ENCODE measurements at regions not wholly inside any gene's neighbourhood (a gene's known extent, or its start where the extent isn't known, plus 50 kb on each side); places are given as distances from the start of the nearest gene placed in this dataset.
"Not testable (repeated sequence)": the region's sequence is repeated elsewhere in the genome, so short reads cannot be mapped to it uniquely, and the experiment has no call there.

DNA sequence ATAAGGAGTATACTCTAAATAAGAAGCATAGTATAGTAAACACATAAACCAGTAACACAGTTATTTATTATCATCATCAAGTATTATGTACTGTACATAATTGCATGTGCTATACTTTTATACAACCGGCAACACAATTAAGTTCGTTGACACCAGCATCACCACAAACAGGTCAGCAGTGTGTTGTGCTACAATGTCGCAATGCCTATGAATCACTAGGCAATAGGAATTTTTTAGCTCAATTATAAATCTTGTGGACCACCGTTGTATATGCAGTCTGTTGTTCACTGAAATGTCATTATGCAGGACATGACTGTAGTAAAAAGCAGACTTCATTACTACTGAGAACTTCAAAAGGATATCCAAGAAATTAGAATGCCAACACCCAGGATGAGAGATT is 177.0 kb downstream of the PDCD6IP start:
- no peaks in the 10 kb centered on the region for H3K27me3 ChIP-seq (replicated peaks in 2 of 5; ENCODE audit: control insufficient read depth in 4 of 5, insufficient read depth in 5 of 5, low read length in 4 of 5)
- H3K27ac ChIP-seq (ENCODE audit: insufficient read depth in 1 of 2, low read depth in 1 of 2, low read length in 2 of 2, poor library complexity in 1 of 2, severe bottlenecking in 2 of 2): no peak overlapping the region
- H3K9me3 ChIP-seq (ENCODE audit: control extremely low read depth in 1 of 5, control insufficient read depth in 4 of 5, insufficient read depth in 2 of 5, low read depth in 1 of 5, low read length in 4 of 5): peaks cover 0 to 5% (median 3%) of the 10 kb centered on the region in 5 experiments
- CTCF ChIA-PET: interaction anchor here (1.0 kb wide), 1 partner anchor 204 kb away, joined by 3 read pairs; no protein-coding TSS in a partner anchor
- no peaks in the 10 kb centered on the region for H3K36me3 ChIP-seq (ENCODE audit: control insufficient read depth in 4 of 4, insufficient read depth in 4 of 4, low read length in 3 of 4)
- no peak overlapping the region for H3K4me3 ChIP-seq (ENCODE audit: control insufficient read depth in 1 of 7, extremely low read depth in 1 of 7, insufficient read depth in 4 of 7, low read depth in 2 of 7, low read length in 6 of 7)
- no peaks in the 10 kb centered on the region for H3K4me1 ChIP-seq (ENCODE audit: control extremely low read depth in 1 of 4, control insufficient read depth in 4 of 4, insufficient read depth in 4 of 4, low read length in 3 of 4)
- 96% methylated on average over 4 of the region's 4 CpGs for WGBS (ENCODE audit: insufficient coverage)
- DNase-seq: no peak
- POLR2A ChIA-PET: no interaction called here

DNA sequence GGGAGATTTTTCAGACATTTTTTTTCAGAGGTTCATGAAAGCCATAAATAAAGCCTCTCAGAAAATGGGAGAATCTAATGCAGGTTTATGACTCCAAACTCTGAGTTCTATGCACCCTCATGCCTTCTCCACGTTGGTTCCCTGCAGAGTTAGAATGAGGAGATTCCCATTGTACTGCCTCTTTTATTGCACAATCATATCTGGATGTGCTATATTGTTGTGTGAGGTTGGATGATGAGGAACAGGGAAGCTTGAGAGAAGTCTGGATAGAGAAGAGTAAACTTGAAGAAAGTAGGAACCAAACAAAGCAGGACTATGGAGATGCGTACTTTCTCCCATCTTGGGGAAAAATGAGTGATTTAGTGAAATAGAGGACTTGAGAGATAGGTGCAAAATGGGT is 178.8 kb downstream of the PDCD6IP start:
- Histone ChIP-seq H3K27ac (ENCODE audit: insufficient read depth in 1 of 2, low read depth in 1 of 2, low read length in 2 of 2, poor library complexity in 1 of 2, severe bottlenecking in 2 of 2) (no peak overlapping the region), H3K27me3 (replicated peaks in 2 of 5; ENCODE audit: control insufficient read depth in 4 of 5, insufficient read depth in 5 of 5, low read length in 4 of 5) (no peaks in the 10 kb centered on the region), H3K4me3 (ENCODE audit: control insufficient read depth in 1 of 7, extremely low read depth in 1 of 7, insufficient read depth in 4 of 7, low read depth in 2 of 7, low read length in 6 of 7) (no peak overlapping the region), H3K9me3 (ENCODE audit: control extremely low read depth in 1 of 5, control insufficient read depth in 4 of 5, insufficient read depth in 2 of 5, low read depth in 1 of 5, low read length in 4 of 5) (peaks cover 0 to 5% (median 0%) of the 10 kb centered on the region in 5 experiments), H3K4me1 (ENCODE audit: control extremely low read depth in 1 of 4, control insufficient read depth in 4 of 4, insufficient read depth in 4 of 4, low read length in 3 of 4) (no peaks in the 10 kb centered on the region), H3K36me3 (ENCODE audit: control insufficient read depth in 4 of 4, insufficient read depth in 4 of 4, low read length in 3 of 4) (no peaks in the 10 kb centered on the region)
- no peak for DNase-seq
- POLR2A ChIA-PET: no interaction called here
- CTCF ChIA-PET: interaction anchor here (1.0 kb wide), 1 partner anchor 707 kb away, joined by 3 read pairs; no protein-coding TSS in a partner anchor
- 100% methylated on average over 1 of the region's 2 CpGs for WGBS (ENCODE audit: insufficient coverage)

DNA sequence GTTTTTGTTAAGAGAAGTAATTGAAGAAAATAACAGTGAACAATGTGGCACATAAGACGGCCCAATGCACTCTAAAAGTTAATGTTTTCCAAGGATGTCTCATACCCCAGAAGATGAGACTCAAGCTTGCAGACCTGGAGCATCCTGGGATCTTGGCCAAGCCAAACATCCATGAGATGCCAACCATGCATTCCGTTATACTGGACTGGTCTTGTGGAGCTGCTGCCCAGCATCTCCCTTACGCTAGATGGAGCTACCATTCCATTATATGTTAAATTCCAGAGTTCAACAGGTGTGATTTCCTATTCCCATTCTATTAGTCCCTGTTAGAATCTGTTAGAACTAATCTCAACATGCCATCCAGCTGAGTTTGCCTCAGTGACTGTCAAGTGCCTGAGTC is 181.8 kb downstream of the PDCD6IP start:
- Histone ChIP-seq H3K36me3 (ENCODE audit: control insufficient read depth in 4 of 4, insufficient read depth in 4 of 4, low read length in 3 of 4) (no peaks in the 10 kb centered on the region), H3K4me1 (ENCODE audit: control extremely low read depth in 1 of 4, control insufficient read depth in 4 of 4, insufficient read depth in 4 of 4, low read length in 3 of 4) (no peaks in the 10 kb centered on the region), H3K4me3 (ENCODE audit: control insufficient read depth in 1 of 7, extremely low read depth in 1 of 7, insufficient read depth in 4 of 7, low read depth in 2 of 7, low read length in 6 of 7) (no peak overlapping the region), H3K9me3 (ENCODE audit: control extremely low read depth in 1 of 5, control insufficient read depth in 4 of 5, insufficient read depth in 2 of 5, low read depth in 1 of 5, low read length in 4 of 5) (peaks cover 0 to 5% (median 0%) of the 10 kb centered on the region in 5 experiments), H3K27me3 (replicated peaks in 2 of 5; ENCODE audit: control insufficient read depth in 4 of 5, insufficient read depth in 5 of 5, low read length in 4 of 5) (no peaks in the 10 kb centered on the region), H3K27ac (ENCODE audit: insufficient read depth in 1 of 2, low read depth in 1 of 2, low read length in 2 of 2, poor library complexity in 1 of 2, severe bottlenecking in 2 of 2) (no peak overlapping the region)
- ChIA-PET POLR2A (no interaction called here), CTCF (interaction anchor here (0.6 to 1.0 kb wide), 3 partner anchors 97 to 706 kb away, joined by 3 read pairs; no protein-coding TSS in a partner anchor)
- 67% methylated on average over 3 of the region's 3 CpGs for WGBS (ENCODE audit: insufficient coverage)
- DNase-seq: peak; percentile 2 to 18 (median 17)

DNA sequence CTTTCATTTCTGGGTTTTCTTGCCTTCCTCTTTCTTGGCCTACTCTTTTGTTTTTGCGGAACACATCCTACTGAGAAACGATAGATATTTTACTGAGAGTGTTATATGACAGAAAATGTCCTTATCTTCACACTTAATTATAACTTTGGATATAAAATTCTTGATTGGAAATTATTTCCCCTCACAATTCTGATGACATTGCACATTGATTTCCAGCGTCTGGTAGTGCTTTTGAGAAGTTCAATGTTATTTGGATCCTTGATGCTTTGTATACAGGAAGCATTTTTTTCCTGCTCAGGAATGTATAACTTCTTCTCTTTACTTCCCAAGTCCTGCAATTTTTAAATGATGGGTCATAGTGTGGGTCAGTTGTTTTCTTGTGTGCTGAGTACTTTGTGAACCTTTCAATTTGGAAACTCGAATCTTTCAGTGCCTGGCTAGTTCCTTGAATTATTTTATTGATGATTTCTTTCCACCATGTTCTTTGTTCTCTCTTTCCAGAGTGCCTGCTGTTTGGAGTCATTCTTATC is 183.9 kb downstream of the PDCD6IP start:
- POLR2A ChIA-PET: no interaction called here
- CTCF ChIA-PET: no interaction called here
- Histone ChIP-seq H3K4me3 (ENCODE audit: control insufficient read depth in 1 of 7, extremely low read depth in 1 of 7, insufficient read depth in 4 of 7, low read depth in 2 of 7, low read length in 6 of 7) (no peak overlapping the region), H3K4me1 (ENCODE audit: control extremely low read depth in 1 of 4, control insufficient read depth in 4 of 4, insufficient read depth in 4 of 4, low read length in 3 of 4) (no peaks in the 10 kb centered on the region), H3K9me3 (ENCODE audit: control extremely low read depth in 1 of 5, control insufficient read depth in 4 of 5, insufficient read depth in 2 of 5, low read depth in 1 of 5, low read length in 4 of 5) (no peaks in the 10 kb centered on the region), H3K36me3 (ENCODE audit: control insufficient read depth in 4 of 4, insufficient read depth in 4 of 4, low read length in 3 of 4) (no peaks in the 10 kb centered on the region), H3K27me3 (replicated peaks in 2 of 5; ENCODE audit: control insufficient read depth in 4 of 5, insufficient read depth in 5 of 5, low read length in 4 of 5) (no peaks in the 10 kb centered on the region), H3K27ac (ENCODE audit: insufficient read depth in 1 of 2, low read depth in 1 of 2, low read length in 2 of 2, poor library complexity in 1 of 2, severe bottlenecking in 2 of 2) (no peak overlapping the region)
- WGBS (ENCODE audit: insufficient coverage): 100% methylated on average over 1 of the region's 4 CpGs
- no peak for DNase-seq

DNA sequence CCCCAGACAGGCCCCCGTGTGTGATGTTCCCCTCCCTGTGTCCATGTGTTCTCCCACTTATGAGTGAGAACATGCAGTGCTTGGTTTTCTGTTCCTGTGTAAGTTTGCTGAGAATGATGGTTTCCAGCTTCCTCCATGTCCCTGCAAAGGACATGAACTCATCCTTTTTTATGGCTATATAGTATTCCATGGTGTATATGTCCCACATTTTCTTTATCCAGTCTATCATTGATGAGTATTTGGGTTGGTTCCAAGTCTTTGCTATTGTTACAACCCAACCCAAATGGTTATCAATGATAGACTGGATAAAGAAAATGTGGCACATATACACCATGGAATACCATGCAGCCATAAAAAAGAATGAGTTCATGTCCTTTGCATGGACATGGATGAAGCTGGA is 184.5 kb downstream of the PDCD6IP start:
- H3K4me3 ChIP-seq (ENCODE audit: control insufficient read depth in 1 of 7, extremely low read depth in 1 of 7, insufficient read depth in 4 of 7, low read depth in 2 of 7, low read length in 6 of 7); H3K36me3 ChIP-seq (ENCODE audit: control insufficient read depth in 4 of 4, insufficient read depth in 4 of 4, low read length in 3 of 4); CTCF ChIA-PET; H3K9me3 ChIP-seq (ENCODE audit: control extremely low read depth in 1 of 5, control insufficient read depth in 4 of 5, insufficient read depth in 2 of 5, low read depth in 1 of 5, low read length in 4 of 5); DNase-seq; H3K27me3 ChIP-seq (replicated peaks in 2 of 5; ENCODE audit: control insufficient read depth in 4 of 5, insufficient read depth in 5 of 5, low read length in 4 of 5); POLR2A ChIA-PET; H3K27ac ChIP-seq (ENCODE audit: insufficient read depth in 1 of 2, low read depth in 1 of 2, low read length in 2 of 2, poor library complexity in 1 of 2, severe bottlenecking in 2 of 2); H3K4me1 ChIP-seq (ENCODE audit: control extremely low read depth in 1 of 4, control insufficient read depth in 4 of 4, insufficient read depth in 4 of 4, low read length in 3 of 4): not testable (repeated sequence)
- no CpG with 5 or more reads among the region's 1 CpG for WGBS (ENCODE audit: insufficient coverage)

DNA sequence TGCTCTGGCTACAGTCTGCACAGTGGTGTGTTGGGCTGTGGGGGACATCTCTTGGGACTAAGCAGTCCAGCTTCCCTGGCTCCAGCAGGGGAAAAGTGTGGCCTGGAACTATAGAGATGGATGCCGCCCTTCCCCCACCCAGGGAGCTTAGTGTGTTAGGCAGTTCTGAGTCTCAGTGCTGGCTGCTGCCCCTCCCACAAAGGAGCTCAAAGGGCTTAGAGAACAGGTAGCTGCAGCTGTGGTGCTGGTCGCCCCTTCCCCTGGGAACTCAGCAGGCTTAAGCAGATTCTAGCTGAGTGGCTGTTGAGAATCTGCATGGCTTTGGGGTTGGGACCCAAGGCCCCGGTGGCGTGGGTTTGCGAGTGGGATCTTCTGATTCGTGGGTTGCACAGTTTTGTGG is 190.8 kb downstream of the PDCD6IP start:
- WGBS (ENCODE audit: insufficient coverage): 88% methylated on average over 5 of the region's 6 CpGs
- CTCF ChIA-PET: no interaction called here

DNA sequence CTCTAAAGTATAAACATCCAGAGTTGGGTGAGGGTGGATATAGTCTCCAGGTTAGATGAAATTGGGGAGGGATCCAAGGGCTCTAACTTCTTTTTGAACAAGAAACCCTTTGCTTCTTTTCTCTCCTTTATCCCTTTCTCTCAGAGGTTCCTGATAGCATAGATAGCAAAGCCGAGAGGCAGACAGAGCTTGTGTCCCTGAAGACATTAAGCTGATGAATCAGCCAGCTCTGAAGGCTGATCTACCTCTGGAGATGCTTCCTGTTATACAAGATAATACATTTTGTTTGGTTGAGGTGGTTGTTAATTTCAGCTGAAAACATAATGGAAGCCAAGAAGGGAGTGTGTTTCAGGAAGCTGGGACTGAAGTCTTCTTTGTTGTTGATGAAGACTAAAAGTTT is 193.2 kb downstream of the PDCD6IP start:
- POLR2A ChIA-PET: no interaction called here
- H3K36me3 ChIP-seq (ENCODE audit: control insufficient read depth in 4 of 4, insufficient read depth in 4 of 4, low read length in 3 of 4): no peaks in the 10 kb centered on the region
- WGBS (ENCODE audit: insufficient coverage): no CpG with 5 or more reads among the region's 1 CpG
- H3K27me3 ChIP-seq (replicated peaks in 2 of 5; ENCODE audit: control insufficient read depth in 4 of 5, insufficient read depth in 5 of 5, low read length in 4 of 5): no peaks in the 10 kb centered on the region
- CTCF ChIA-PET: no interaction called here
- DNase-seq: no peak
- no peak overlapping the region for H3K27ac ChIP-seq (ENCODE audit: insufficient read depth in 1 of 2, low read depth in 1 of 2, low read length in 2 of 2, poor library complexity in 1 of 2, severe bottlenecking in 2 of 2)
- H3K9me3 ChIP-seq (ENCODE audit: control extremely low read depth in 1 of 5, control insufficient read depth in 4 of 5, insufficient read depth in 2 of 5, low read depth in 1 of 5, low read length in 4 of 5): peaks cover 0 to 12% (median 3%) of the 10 kb centered on the region in 5 experiments
- H3K4me3 ChIP-seq (ENCODE audit: control insufficient read depth in 1 of 7, extremely low read depth in 1 of 7, insufficient read depth in 4 of 7, low read depth in 2 of 7, low read length in 6 of 7): no peak overlapping the region
- no peaks in the 10 kb centered on the region for H3K4me1 ChIP-seq (ENCODE audit: control extremely low read depth in 1 of 4, control insufficient read depth in 4 of 4, insufficient read depth in 4 of 4, low read length in 3 of 4)

More for the DNA sequence above, 190.8 kb downstream of the PDCD6IP start:
- Histone ChIP-seq H3K9me3 (ENCODE audit: control extremely low read depth in 1 of 5, control insufficient read depth in 4 of 5, insufficient read depth in 2 of 5, low read depth in 1 of 5, low read length in 4 of 5) (no peaks in the 10 kb centered on the region), H3K27me3 (replicated peaks in 2 of 5; ENCODE audit: control insufficient read depth in 4 of 5, insufficient read depth in 5 of 5, low read length in 4 of 5) (no peaks in the 10 kb centered on the region), H3K36me3 (ENCODE audit: control insufficient read depth in 4 of 4, insufficient read depth in 4 of 4, low read length in 3 of 4) (no peaks in the 10 kb centered on the region), H3K4me1 (ENCODE audit: control extremely low read depth in 1 of 4, control insufficient read depth in 4 of 4, insufficient read depth in 4 of 4, low read length in 3 of 4) (no peaks in the 10 kb centered on the region), H3K27ac (ENCODE audit: insufficient read depth in 1 of 2, low read depth in 1 of 2, low read length in 2 of 2, poor library complexity in 1 of 2, severe bottlenecking in 2 of 2) (no peak overlapping the region), H3K4me3 (ENCODE audit: control insufficient read depth in 1 of 7, extremely low read depth in 1 of 7, insufficient read depth in 4 of 7, low read depth in 2 of 7, low read length in 6 of 7) (no peak overlapping the region)
- POLR2A ChIA-PET: no interaction called here
- DNase-seq: no peak
